MCF 10A (cell line): ENCODE measurements at regions not wholly inside any gene's neighbourhood (a gene's known extent, or its start where the extent isn't known, plus 50 kb on each side); places are given as distances from the start of the nearest gene placed in this dataset.

Experiments used
- BruUV-seq: library from RNA; stranded (reverse); fragments of 400-500 nt; replicated peaks from 2 replicates; lab custom pipeline; 2021; lab: Mats Ljungman, UMichigan
- CTCF ChIA-PET: fragments of 300-600 bp; sonication (Branson Sonifier 250); formaldehyde crosslinking; extraction: SDS; loops from one replicate; lab custom pipeline; 2021; ENCODE audit warnings: antibody characterized with exemption, inconsistent platforms; lab: Yijun Ruan, JAX
- POLR2A ChIA-PET: fragments of 300-600, 350-650 bp; sonication (Branson Sonifier 250); formaldehyde crosslinking; extraction: SDS; loops from one replicate; lab custom pipeline; 2020; ENCODE audit warnings: antibody characterized with exemption, inconsistent platforms; lab: Yijun Ruan, JAX
- DNase-seq: peaks from one replicate; pipeline ENCODE4 v3.0.0-alpha.2; 2018; ENCODE audit not compliant: unreplicated experiment
- H3K27ac Mint-ChIP-seq: one replicate; pipeline ENCODE4 v1.8.0; 2022; ENCODE audit warnings: mild to moderate bottlenecking, low read depth, mixed read lengths; ENCODE audit not compliant: unreplicated experiment
- H3K27me3 Mint-ChIP-seq: one replicate; pipeline ENCODE4 v1.8.0; 2022; ENCODE audit warnings: mixed read lengths; ENCODE audit not compliant: insufficient read depth, unreplicated experiment
- H3K36me3 Mint-ChIP-seq: one replicate; pipeline ENCODE4 v1.8.0; 2022; ENCODE audit warnings: mild to moderate bottlenecking, moderate library complexity, mixed read lengths; ENCODE audit not compliant: insufficient read depth, unreplicated experiment
- H3K4me1 Mint-ChIP-seq: one replicate; pipeline ENCODE4 v1.8.0; 2022; ENCODE audit warnings: mixed read lengths; ENCODE audit not compliant: insufficient read depth, unreplicated experiment
- H3K4me3 Mint-ChIP-seq: one replicate; pipeline ENCODE4 v1.8.0; 2022; ENCODE audit warnings: mild to moderate bottlenecking, moderate library complexity, mixed read lengths; ENCODE audit not compliant: unreplicated experiment
- H3K9me3 Mint-ChIP-seq: one replicate; pipeline ENCODE4 v1.8.0; 2022; ENCODE audit warnings: mixed read lengths; ENCODE audit not compliant: unreplicated experiment
- intact Hi-C: fragments of 100-400 bp; cut with micrococcal nuclease; formaldehyde crosslinking; loops from 2 replicates; pipeline ENCODE4 v1.14.1; 2022
- TF ChIP-seq, protein P1 (sequence below): fragments of 200-600 bp; IDR thresholded peaks from one replicate; pipeline ENCODE4 v1.8.0; 2022; ENCODE audit warnings: antibody characterized with exemption, mild to moderate bottlenecking; ENCODE audit not compliant: unreplicated experiment

DNA sequence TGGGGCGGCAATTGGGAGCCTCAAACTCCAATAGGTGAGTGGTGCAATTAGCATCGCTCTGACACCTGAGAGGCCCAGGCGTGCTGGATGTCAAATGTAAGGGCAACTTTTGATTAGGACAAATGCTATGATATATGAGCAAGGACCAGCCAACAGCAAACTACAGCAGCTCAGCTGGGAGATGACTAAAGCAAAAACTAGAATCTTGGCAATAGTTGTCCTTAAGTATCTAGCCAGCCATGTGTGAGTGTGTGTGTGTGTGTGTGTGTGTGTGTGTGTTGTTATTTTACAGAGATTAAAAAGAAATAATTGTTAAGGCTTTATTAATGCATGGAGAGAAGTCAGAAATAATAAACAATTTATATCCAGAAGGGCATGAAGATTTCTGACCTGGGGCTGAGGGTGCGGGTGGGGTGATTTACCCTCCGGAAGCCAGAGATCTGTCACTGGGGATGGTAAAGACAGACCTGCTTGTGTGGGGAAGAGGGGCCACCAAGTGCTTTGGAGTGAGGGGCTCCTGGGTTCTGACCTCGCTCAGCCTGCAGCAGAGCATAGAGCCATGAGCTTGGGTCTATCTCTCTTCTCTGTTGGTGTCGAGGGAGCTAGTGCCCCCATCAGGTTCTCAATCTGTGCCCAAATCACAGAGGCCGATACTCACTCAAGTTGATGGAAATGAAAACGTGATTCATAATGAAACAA is 77.3 kb downstream of the EMX2 start:
- DNase-seq: no peak
- no peak overlapping the region for H3K27ac Mint-ChIP-seq
- no TSS peak for BruUV-seq
- CTCF ChIA-PET: interaction anchor here (0.6 kb wide), 1 partner anchor 10 kb away, joined by 3 read pairs; no protein-coding TSS in a partner anchor
- intact Hi-C loops: no loop called here
- H3K4me1 Mint-ChIP-seq: peaks cover 7% of the 10 kb centered on the region
- H3K9me3 Mint-ChIP-seq: no peaks in the 10 kb centered on the region
- H3K27me3 Mint-ChIP-seq: peaks cover 25% of the 10 kb centered on the region
- no peak overlapping the region for H3K4me3 Mint-ChIP-seq
- POLR2A ChIA-PET: interaction anchor here (0.7 kb wide), 1 partner anchor 10 kb away, joined by 3 read pairs; no protein-coding TSS in a partner anchor
- TF ChIP-seq, protein P1, sequence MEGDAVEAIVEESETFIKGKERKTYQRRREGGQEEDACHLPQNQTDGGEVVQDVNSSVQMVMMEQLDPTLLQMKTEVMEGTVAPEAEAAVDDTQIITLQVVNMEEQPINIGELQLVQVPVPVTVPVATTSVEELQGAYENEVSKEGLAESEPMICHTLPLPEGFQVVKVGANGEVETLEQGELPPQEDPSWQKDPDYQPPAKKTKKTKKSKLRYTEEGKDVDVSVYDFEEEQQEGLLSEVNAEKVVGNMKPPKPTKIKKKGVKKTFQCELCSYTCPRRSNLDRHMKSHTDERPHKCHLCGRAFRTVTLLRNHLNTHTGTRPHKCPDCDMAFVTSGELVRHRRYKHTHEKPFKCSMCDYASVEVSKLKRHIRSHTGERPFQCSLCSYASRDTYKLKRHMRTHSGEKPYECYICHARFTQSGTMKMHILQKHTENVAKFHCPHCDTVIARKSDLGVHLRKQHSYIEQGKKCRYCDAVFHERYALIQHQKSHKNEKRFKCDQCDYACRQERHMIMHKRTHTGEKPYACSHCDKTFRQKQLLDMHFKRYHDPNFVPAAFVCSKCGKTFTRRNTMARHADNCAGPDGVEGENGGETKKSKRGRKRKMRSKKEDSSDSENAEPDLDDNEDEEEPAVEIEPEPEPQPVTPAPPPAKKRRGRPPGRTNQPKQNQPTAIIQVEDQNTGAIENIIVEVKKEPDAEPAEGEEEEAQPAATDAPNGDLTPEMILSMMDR: no peak
- no peaks in the 10 kb centered on the region for H3K36me3 Mint-ChIP-seq

DNA sequence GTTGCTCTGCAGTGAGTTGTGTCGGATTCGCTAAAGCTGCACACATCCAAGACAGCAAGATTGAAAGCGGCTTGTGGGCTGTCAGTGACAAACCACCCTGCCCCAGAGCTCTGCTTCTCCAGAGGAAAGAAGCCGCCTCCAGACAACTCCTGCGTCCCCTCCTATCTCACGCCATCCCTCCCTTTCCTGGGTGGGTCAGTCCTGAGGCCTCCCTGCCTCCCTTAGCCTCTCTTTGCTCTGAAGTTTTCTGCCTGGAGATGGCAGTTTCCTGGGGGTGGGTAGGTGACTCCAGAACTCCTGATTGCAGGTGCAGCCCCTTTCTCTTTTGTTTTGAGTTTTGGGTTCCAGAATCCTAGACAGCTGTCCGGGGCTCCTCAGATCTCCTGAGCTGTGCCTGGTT is 78.7 kb downstream of the EMX2 start:
- no peak for DNase-seq
- Mint-ChIP-seq H3K27ac (no peak overlapping the region), H3K4me1 (peaks cover 7% of the 10 kb centered on the region), H3K9me3 (no peaks in the 10 kb centered on the region), H3K36me3 (no peaks in the 10 kb centered on the region), H3K27me3 (peaks cover 20% of the 10 kb centered on the region), H3K4me3 (no peak overlapping the region)
- no TSS peak for BruUV-seq
- intact Hi-C loops: no loop called here
- ChIA-PET CTCF (no interaction called here), POLR2A (no interaction called here)
- TF ChIP-seq, protein P1: no peak

DNA sequence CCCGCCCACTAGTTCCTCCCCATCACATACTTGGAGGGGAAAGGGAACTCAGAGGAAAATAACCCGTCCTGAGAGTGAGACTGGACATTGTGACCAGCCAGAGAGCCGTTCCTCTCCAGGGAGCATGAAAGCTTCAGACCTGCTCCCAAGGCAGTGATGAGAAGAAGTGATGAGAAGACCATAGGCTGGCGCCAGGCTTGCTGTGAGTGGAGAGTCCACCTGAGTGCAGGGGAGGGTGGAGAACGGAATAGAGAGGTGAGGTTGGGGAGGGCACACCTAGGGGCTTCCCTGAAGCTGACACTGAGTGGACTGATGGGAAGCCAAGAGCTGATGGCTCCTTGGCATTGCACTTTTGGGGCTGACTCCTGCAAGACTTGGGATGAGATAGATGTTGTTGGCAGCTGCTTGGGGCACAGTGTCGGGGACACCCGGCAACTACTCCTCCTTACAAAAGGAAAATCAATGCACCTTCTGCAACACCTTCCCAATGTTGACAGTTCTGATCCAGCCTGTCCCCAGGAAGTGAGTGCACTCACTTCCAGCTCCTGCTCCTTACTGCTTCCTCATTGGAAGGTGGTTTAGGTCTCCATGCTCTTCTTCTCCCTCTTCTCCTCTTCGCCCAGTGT is 79.4 kb downstream of the EMX2 start:
- no TSS peak for BruUV-seq
- Mint-ChIP-seq H3K27me3 (peaks cover 17% of the 10 kb centered on the region), H3K4me1 (peaks cover 7% of the 10 kb centered on the region), H3K9me3 (no peaks in the 10 kb centered on the region), H3K4me3 (no peak overlapping the region), H3K27ac (no peak overlapping the region), H3K36me3 (no peaks in the 10 kb centered on the region)
- ChIA-PET POLR2A (no interaction called here), CTCF (interaction anchor here (0.6 kb wide), 1 partner anchor 8 kb away, joined by 5 read pairs; no protein-coding TSS in a partner anchor)
- intact Hi-C loops: no loop called here
- no peak for DNase-seq
- TF ChIP-seq, protein P1: no peak

DNA sequence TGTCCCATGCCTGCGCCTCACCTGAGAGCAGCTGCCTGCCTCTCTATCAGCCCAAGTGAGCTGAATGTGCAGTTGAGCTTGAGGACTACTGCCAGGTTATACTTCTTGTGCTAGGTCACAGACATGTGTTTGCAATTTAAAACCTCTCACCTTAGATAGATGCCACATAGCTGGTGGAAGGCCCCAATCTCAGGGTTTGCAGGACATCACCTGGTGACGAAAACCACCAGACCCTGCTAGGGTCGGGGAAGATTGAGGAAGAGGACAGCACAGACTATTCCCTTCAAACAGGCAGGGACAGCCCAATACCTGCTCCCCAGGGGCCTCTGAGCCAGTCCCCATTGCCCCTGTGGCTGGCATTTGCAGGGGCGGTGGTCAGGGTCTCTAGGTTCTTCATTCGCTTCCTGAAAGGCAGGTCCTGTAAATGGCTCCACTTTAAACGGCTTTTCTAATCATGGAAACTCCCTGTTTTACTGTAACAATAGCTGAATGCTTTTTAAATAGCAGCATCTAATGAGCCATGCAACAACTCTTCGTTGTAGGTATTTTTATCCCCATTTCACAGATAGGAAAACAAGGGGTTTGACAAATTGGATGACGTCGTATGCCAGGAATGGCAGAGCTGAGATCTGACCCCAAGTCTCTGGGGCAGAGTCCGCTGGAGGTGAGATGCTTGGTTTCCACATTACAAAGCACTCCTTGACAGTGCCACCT is 80.1 kb downstream of the EMX2 start:
- Mint-ChIP-seq H3K27ac (no peak overlapping the region), H3K4me1 (peaks cover 7% of the 10 kb centered on the region), H3K9me3 (no peaks in the 10 kb centered on the region), H3K27me3 (peaks cover 17% of the 10 kb centered on the region), H3K36me3 (no peaks in the 10 kb centered on the region), H3K4me3 (no peak overlapping the region)
- ChIA-PET CTCF (interaction anchor here (0.6 kb wide), 1 partner anchor 48 kb away, joined by 3 read pairs; no protein-coding TSS in a partner anchor), POLR2A (interaction anchor here (1.0 kb wide), 1 partner anchor 11 kb away, joined by 3 read pairs; no protein-coding TSS in a partner anchor)
- no TSS peak for BruUV-seq
- TF ChIP-seq, protein P1: no peak
- no peak for DNase-seq
- intact Hi-C loops: no loop called here
